HepG2 (cell line): ENCODE measurements at regions not wholly inside any gene's neighbourhood (a gene's known extent, or its start where the extent isn't known, plus 50 kb on each side); places are given as distances from the start of the nearest gene placed in this dataset.

Experiments
- ESRRA ChIP-seq: sonication (generic); formaldehyde crosslinking; IDR thresholded peaks from 2 replicates; pipeline ENCODE4 v1.5.1; 2020; ENCODE audit warnings: mild to moderate bottlenecking, low read depth, missing genetic modification reagents
- HNF4A ChIP-seq: sonication (generic); formaldehyde crosslinking; IDR thresholded peaks from 2 replicates; pipeline ENCODE4 v1.4.0; 2020; ENCODE audit warnings: missing genetic modification reagents
- HNRNPK ChIP-seq: fragments of 200-400 bp; formaldehyde crosslinking; IDR thresholded peaks from 2 replicates; pipeline ENCODE4 v1.6.1; 2018; ENCODE audit warnings: low read length, low read depth, moderate library complexity, mild to moderate bottlenecking; ENCODE audit not compliant: poor library complexity, severe bottlenecking
- MTA3 ChIP-seq: sonication (generic); formaldehyde crosslinking; IDR thresholded peaks from 2 replicates; pipeline ENCODE4 v1.4.0; 2020; ENCODE audit warnings: missing genetic modification reagents
- REST ChIP-seq, 2 experiments: IDR thresholded peaks; 2 replicates each; pipeline ENCODE4 v1.6.1; 2011 to 2012; ENCODE audit warnings: low read length in 2 of 2, borderline replicate concordance in 1 of 2, low read depth in 1 of 2, mild to moderate bottlenecking in 1 of 2, moderate library complexity in 1 of 2
- SP2 ChIP-seq: sonication (generic); formaldehyde crosslinking; IDR thresholded peaks from 2 replicates; pipeline ENCODE4 v1.5.1; 2020; ENCODE audit warnings: mild to moderate bottlenecking, missing genetic modification reagents
- ZFX ChIP-seq: sonication (generic); formaldehyde crosslinking; IDR thresholded peaks from 2 replicates; pipeline ENCODE4 v1.4.0; 2020; ENCODE audit warnings: mild to moderate bottlenecking, low read depth, missing genetic modification reagents, moderate library complexity

GRCh38 chr13:106700007-106700406 lies 132.1 kb upstream of the ARGLU1 start:
- no peak for TF ChIP-seq ZFX (CRISPR knock-in tag)
- TF ChIP-seq ESRRA, result no peak
- TF ChIP-seq SP2 (CRISPR knock-in tag), result no peak
- TF ChIP-seq HNRNPK, result no peak
- TF ChIP-seq REST (IDR thresholded peaks at IDR 0.05; ENCODE audit: borderline replicate concordance in 1 of 2, low read depth in 1 of 2, low read length in 2 of 2), result no peak
- no peak for TF ChIP-seq MTA3 (CRISPR knock-in tag)
- TF ChIP-seq HNF4A (CRISPR knock-in tag), result no peak
